ENCODE measurements at regions not wholly inside any gene's neighbourhood (a gene's known extent, or its start where the extent isn't known, plus 50 kb on each side); places are given as distances from the start of the nearest gene placed in this dataset.

GRCh38 chr5:103919506-103919905 is 356.9 kb upstream of the NUDT12 start:
- no peak for DNase-seq (ENCODE audit: low spot score)

DNA sequence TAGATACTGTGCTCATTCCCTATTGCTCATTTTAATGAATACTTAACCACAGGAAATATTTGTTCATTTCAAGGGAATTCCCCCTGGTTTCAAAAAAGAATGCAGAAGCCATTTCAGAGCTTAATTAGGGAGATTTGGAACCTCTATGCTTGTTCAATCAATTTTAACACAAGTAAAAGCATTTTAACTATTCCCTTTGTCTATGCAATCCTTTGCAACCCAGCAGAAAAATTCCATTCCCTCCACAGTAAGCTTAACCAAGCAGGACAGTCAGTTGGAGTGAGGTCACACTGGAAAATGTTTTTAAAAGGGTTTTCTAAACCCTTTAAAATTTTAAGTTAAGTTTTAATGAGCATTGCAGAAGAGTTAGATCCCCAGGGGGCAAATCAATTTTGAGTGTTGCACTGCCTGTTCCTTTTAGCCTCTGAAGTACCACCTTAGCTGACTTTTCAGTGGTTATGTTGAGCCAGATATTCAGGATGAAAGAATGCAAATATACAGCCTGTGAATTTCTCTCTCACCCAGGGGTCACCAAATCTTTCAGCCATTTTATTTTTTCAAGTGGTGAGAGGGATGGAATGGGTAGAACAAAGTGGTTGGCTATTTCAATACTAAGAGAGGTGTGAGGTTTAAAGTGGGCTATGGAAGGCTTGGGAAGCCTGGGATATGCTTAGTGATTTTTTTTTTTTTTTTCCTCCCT is 356.2 kb upstream of the NUDT12 start:
- no peak for DNase-seq (ENCODE audit: low spot score)

DNA sequence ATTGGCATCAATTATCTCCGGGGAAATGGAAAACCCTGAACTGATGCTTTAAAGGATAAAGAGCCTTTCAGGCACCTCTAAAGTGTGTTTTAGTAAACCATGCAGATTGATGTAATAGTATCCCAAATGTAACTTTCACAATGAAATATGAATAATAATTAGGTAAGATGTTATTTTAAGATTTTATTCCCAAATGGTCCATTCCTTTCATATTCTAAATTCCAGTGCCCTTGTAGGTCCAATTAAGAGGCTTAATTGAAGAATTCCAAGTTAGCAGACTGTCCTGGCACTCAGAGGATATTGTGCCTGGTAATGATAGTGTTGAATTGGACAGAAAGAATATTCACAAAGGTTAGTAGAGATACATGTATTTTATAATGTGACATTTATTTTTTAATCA is 352.5 kb upstream of the NUDT12 start:
- DNase-seq (ENCODE audit: low spot score) = no peak

- no peak for DNase-seq (ENCODE audit: low spot score)
Measured at GRCh38 chr5:103910786-103911185, 348.2 kb upstream of the NUDT12 start.

DNA sequence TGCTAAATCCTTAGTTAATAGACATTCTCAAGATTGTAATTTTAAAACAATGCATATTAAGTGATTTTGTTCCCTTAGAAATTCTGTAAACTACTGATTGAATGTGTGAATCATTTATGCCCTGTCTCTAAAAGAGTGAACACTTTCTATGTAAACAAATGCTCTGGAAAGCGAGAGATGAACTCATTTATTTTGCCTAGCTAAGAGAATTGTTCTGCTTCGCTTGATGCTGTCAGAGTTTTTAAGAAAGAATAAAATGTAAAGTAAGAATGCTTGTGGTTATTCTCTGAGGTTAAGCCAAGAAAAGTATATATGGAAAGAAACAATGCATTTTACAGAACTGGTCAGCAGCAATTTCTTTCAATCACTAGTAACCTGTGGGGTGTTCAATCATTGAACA is 347.4 kb upstream of the NUDT12 start:
- DNase-seq (ENCODE audit: low spot score) = no peak

DNA sequence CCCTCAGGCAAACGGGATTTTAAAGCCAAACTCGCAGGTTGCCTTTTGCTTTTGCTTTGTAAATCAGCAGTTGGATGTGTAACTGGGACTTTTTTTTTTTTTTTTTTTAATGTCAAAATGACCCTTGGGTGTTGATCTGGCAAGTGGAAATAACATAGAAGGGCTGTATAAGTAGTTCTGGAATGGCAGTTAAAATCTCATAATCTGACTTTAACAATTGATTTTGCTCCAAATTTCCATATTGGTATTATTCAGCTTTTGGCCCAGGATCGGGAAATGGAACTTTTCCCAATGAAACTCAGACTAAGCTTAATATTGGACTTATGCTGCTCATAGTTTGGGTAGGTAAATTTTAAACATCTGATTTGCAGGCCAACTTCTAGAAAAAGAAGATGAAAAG is 346.8 kb upstream of the NUDT12 start:
- no peak for DNase-seq (ENCODE audit: low spot score)

- DNase-seq (ENCODE audit: low spot score) = no peak
Measured at GRCh38 chr5:103908336-103909080, 345.9 kb upstream of the NUDT12 start.

- no peak for DNase-seq (ENCODE audit: low spot score)
Measured at GRCh38 chr5:103907001-103907400, 344.4 kb upstream of the NUDT12 start.

GRCh38 chr5:103904651-103905050 is 342.1 kb upstream of the NUDT12 start:
- DNase-seq (ENCODE audit: low spot score) = no peak

DNA sequence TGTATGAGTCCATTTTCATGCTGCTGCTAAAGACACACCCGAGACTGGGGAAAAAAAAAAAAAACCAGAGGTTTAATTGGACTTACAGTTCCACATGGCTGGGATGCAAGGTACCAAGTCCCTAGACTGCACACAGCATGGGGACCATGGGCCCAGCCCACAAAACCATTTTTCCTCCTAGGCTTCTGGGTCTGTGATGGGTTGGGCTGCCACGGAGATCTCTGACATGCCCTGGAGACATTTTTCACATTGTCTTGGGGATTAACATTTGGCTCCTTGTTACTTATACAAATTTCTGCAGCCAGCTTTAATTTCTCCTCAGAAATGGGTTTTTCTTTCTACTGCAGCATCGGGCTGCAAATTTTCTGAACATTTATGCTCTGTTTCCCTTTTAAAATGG is 340.3 kb upstream of the NUDT12 start:
- DNase-seq (ENCODE audit: low spot score) = no peak

DNA sequence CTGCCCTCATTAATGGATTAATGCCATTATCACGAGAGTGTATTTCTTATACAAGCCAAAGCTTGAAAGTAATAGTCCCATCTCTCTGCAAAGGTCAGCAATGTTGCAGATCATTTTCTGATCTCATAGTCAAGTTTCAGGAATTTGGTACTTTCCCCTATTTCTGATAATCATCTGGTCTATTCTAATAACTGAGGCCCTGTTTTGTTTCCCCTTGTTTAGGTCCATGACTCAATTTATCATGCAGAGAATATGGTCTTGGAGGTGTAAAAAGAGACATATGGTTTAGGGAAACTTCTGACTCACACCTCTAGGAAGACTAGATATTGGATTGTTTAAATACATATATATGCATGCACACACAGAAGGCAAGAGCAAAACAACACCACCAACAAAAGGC is 339.3 kb upstream of the NUDT12 start:
- no peak for DNase-seq (ENCODE audit: low spot score)

DNA sequence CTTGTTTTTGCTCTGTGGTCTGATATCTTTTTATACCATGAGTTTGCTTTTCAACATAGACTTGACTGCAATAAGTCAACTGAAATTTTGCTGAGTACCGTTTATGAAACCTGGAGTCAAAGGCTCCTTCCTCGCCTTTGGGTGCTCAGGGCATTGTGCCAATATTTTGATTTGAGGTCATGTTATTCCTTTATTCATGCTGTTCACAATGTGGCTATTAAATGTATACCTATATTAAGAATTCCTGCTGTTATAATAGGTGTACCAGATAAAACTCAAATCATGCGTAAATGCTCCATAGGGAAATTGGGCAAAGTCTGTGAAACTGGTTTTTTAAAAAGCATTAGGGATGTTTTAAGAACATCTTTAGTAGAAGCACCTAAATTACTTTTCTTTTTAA is 334.0 kb upstream of the NUDT12 start:
- DNase-seq (ENCODE audit: low spot score) = no peak

DNA sequence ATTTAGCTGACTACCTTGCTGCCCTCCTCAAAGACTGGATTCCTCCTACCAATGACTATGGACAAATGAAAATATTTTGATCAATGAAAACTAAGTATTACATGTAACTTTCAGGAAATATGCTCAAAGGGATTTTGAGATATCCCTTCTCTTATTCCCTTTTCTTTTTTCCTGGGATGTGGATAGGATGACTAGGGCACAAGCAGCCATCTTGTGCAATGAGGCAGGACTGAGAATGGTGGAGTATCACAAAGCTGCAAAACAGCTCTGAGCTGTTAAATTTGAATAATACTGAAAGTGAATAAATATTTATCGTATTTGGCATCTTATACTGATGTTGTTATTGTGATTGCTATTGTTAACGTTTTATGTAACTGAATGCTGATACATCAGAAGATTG is 333.1 kb upstream of the NUDT12 start:
- no peak for DNase-seq (ENCODE audit: low spot score)

- DNase-seq (ENCODE audit: low spot score) = no peak
Measured at GRCh38 chr5:103894882-103895281, 332.3 kb upstream of the NUDT12 start.

GRCh38 chr5:103891151-103891550 is 328.6 kb upstream of the NUDT12 start:
- no peak for DNase-seq (ENCODE audit: low spot score)

DNA sequence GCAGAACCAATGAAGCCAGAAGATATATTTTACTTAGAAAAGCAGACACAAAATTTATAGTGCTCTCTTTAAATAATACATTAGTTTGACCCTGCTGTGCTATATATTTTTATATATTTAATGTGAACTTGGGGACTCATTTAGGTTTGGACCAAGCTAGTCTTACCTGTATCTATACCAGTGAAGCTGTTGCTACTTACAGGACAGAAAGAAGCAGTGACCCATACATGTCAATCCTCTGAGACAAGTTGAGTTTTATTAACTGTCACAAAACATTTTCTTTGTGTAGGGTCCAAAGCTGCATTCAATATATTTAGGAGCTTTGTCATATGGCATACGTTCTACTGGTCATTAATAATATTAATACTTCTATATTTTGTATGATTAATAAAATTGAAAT is 327.7 kb upstream of the NUDT12 start:
- no peak for DNase-seq (ENCODE audit: low spot score)

GRCh38 chr5:103889500-103890209 is 327.1 kb upstream of the NUDT12 start:
- DNase-seq (ENCODE audit: low spot score) = no peak

DNA sequence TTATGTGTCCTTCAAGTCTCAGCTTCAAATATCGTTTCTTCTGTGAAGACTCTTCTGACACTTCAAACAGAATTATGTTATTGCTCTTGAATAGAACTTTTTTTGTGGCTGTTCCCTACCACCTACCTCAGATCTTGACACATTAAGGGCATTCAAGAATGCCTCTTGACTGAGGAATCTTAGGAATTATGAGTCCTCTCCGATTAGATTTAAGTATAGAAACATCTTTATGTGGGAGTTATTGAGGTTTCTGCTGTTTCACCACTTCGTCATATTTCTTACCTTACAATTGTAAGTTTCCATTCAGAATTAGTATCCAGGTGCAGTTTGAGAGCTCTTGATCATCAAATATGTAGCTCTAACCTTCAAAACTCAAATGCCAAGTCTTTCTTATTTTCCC is 324.2 kb upstream of the NUDT12 start:
- no peak for DNase-seq (ENCODE audit: low spot score)

- no peak for DNase-seq (ENCODE audit: low spot score)
Measured at GRCh38 chr5:103883143-103883542, 320.6 kb upstream of the NUDT12 start.

DNA sequence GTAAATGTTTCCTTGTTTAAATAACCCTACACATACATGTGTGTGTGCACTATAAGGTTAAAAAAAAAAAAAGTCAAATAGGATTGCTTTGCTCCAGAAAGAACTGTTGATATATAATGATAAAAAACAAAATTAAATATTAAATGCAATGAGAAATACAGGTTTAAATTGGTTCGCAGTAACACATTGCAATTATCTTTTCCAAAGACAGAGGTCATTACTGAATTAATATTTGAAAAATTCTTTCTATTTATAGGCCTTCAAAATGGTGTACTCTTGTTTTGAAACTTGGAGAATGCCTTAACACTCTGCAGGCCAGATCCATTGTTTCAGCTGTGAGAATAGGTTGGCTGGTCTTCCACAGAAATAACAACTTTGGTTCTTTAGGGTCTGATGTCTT is 319.0 kb upstream of the NUDT12 start:
- no peak for DNase-seq (ENCODE audit: low spot score)

GRCh38 chr5:103867857-103868598 is 305.4 kb upstream of the NUDT12 start:
- no peak for DNase-seq (ENCODE audit: low spot score)

GRCh38 chr5:103866169-103866568 is 303.6 kb upstream of the NUDT12 start:
- DNase-seq (ENCODE audit: low spot score) = no peak

- no peak for DNase-seq (ENCODE audit: low spot score)
Measured at GRCh38 chr5:103862398-103862797, 299.8 kb upstream of the NUDT12 start.

Data from CD4-positive, alpha-beta T cell treated with Interleukin-6 at 100 ng/mL for 8 hours (primary cell).